ENCODE measurements at regions not wholly inside any gene's neighbourhood (a gene's known extent, or its start where the extent isn't known, plus 50 kb on each side); places are given as distances from the start of the nearest gene placed in this dataset.

DNA sequence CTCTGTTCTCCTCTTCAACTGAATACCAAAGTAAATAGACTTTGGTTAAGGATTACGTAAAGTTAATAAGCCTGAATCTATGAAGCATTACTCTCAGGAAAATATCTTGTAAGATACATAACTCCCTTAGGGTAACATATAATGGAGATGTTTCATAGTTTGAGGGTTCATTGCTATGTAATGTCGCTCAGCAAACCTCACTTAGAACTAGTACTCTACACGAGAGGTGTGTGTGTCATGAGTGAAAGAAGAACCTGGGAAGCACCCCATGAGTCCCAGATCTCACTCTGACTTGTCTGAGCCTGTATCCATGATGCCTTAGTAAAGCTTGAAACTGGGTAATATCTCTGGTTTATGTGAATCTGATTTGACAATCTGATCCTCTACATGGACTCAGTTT, 429.5 kb upstream of the ANO3 start:
- no peak for DNase-seq

GRCh38 chr11:25908726-25909125, 423.2 kb upstream of the ANO3 start:
- no peak for DNase-seq

- DNase-seq: peak; percentile 84
Observed at GRCh38 chr11:25910086-25910485, 421.8 kb upstream of the ANO3 start.

DNA sequence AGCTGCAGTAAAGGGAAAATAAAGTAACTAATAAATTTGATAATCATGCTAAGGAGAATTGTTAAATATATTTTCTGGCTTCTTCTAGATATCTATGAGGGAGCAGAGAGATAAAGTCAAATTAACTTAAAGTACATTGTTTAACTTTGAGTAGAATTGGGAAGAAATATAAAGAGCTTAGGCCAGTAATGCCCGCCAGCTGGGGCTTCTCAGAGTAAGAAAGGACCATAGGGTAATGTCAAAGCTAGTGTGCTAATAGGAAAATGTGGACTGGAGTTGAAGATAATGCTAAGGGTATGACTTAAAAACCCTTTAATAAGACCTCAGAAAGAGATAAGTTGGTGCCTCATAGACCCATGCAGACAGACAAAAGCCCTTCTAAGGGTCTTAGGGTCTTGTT, 411.6 kb upstream of the ANO3 start:
- DNase-seq: no peak

GRCh38 chr11:25924586-25924985, 407.3 kb upstream of the ANO3 start:
- DNase-seq: no peak

- DNase-seq: no peak
Observed at GRCh38 chr11:25925359-25925758, 406.6 kb upstream of the ANO3 start.

DNA sequence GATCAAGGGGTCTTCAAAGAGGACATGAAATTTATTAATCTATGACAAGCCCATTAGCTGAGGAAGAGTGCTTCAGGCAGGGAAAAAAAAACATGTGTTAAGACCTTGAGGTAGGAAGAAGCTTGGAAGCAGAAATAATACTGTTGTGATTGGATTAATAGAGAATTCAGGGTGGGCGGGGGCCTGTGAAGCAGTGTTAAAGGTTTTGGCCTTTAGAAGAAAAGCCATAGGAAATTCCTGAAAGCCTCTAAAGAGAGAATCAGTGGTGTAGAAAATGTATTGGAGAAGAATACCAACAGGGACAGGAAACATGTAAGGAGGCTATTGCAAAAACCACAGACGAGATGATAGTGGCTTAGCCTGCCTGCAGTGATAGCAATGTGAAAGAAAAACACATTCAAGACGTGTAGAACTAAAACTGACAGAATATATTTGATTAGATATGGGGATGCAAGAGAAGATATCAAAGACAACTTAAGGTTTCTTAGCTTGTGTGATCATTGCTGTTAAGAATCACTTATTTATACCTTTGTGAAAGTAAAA, 404.4 kb upstream of the ANO3 start:
- no peak for DNase-seq

DNA sequence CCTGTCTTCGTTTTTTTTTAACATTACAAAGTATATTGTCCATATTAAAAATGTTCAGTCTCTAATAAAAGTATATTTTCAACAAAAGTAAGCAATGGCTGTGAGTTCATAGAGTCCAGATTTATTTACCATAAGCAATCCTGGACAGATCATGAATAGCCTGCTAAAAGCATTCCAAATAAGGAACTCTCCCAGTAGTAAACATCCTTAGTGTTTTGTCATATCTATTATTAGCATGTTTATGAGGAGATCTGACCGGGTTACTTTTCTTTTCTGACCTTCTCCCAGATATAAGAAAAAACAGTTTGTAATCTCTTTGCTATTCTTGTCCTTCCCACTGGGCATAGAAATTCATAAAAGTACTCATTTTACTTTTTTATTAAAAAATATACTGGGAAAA, 403.9 kb upstream of the ANO3 start:
- no peak for DNase-seq

DNA sequence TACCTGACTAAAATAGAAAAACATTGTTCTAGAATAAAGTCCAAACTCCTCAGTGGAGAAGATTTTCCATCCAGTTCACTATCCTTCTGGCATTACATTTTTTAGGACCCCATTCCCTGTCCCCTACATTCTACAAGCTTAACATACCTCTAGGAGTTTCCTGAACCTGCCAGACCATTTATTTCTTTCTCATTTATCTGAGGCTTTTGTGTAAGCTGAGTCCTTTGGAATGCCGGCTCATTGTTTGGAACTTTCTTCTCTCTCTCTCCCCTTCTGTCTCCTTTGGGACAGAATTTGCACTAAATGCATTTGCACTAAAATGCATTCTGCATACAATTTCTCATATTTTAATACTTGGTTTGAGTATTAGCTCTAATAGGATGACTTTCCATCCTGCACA, 393.0 kb upstream of the ANO3 start:
- DNase-seq: no peak

GRCh38 chr11:25939691-25940090, 392.2 kb upstream of the ANO3 start:
- no peak for DNase-seq

- DNase-seq: no peak
Observed at GRCh38 chr11:25941353-25941752, 390.6 kb upstream of the ANO3 start.

- DNase-seq: no peak
Observed at GRCh38 chr11:25943031-25943430, 388.9 kb upstream of the ANO3 start.

- no peak for DNase-seq
Observed at GRCh38 chr11:25943777-25944661, 387.9 kb upstream of the ANO3 start.

DNA sequence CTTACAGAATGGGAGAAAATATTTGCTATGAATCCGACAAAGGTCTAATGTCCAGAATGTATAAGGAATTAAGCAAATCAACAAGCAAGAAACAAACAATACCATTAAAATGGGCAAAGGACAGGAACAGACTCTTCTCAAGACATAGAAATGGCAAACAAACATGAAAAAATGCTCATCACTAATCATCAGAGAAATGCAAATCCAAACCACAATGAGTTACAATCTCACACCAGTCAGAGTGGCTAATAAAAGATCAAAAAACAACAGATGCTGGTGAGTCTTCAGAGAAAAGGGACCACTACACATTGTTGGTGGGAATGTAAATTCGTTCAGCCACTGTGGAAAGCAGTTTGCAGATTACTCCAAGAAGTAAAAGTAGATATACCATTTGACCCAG, 382.0 kb upstream of the ANO3 start:
- DNase-seq: no peak

DNA sequence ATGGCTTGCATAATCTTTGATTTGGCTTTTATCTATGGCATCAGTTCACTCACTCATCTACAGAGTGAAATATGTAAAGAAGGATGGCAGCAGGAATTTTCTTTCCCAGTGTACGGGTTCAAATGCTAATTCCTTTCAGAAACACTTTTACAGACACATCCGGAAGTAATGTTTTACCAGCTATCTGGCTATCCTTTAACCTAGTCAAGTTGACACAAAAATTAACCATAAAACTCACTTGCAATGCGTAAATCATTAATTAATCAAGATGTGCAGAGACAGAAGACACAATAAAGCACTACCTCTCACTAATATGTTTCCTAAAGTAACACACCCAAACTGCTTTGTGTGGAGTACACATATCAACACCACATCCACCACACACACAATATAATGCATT, 378.9 kb upstream of the ANO3 start:
- DNase-seq: no peak

- DNase-seq: no peak
Observed at GRCh38 chr11:25958045-25958444, 373.9 kb upstream of the ANO3 start.

DNA sequence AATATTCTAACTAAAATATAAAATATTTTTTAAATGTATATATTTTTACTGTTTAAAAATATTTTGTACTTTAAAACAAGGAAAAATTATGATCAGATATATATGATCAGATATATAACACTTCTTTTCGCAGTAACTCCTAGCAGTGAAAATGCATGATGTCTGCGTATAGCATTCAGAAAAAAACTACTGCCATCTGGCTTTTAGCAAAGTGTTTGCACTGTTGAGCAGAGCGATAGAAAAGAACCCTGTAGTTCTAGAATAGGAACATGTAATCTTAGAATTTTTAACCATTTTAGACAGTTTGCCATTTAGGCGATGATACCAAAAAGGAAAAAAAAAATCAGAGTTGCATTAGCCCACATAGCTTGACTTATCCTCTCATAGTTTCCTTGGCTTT, 370.4 kb upstream of the ANO3 start:
- no peak for DNase-seq

DNA sequence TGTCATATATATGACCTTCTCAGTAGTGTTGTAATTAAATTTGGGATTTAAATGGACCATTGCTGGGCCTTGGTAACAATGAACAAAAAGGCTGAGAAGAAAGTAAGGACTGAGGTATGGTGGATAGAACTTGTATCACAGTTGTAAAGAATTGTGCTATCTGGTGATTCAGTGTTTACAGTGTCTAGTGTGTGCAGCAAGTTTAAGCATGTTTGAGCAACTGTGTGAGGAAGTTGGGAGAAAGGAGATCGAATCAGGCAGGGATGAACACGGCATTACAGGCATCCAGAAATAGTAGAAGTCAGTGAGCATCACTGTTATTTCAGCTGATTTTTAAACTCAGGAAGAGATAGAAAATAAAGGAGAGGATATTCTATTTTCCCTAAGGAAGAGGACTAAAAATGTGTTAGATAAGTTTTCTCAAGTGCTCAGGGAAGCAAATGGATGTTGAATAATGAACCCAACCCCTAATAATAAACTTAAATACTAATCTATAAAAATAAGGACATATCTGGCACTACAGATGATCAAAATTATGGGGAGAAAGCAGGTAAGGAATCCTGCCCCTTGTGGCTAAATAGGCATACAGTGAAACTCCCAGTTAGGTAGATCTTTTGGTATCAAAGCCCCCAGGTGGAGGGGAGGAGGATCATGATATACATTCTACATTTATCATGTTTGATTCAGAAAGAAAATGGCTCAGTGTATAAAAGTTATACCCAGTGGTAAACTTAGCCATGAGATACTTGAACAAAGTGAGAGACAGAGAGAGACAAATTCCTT, 361.0 kb upstream of the ANO3 start:
- peak; percentile 4 for DNase-seq

DNA sequence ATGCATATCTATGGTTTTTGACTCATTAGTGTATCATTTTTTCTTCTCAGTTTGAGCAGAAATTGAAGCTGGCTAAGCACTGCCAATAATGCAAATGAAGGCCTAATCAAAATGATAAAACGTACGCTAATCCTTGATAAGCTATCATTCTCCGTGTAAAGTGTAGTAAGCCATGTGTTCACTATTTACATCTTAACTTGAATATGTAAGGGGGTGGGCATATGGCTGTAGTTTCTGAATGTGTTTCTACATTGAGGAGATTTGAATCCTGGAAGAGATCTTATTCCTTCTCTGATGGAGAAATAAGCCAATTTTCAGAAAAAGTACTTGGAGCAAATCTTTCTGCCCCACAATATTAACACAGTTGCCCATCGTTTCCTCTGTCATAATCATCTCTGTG, 351.8 kb upstream of the ANO3 start:
- no peak for DNase-seq

DNA sequence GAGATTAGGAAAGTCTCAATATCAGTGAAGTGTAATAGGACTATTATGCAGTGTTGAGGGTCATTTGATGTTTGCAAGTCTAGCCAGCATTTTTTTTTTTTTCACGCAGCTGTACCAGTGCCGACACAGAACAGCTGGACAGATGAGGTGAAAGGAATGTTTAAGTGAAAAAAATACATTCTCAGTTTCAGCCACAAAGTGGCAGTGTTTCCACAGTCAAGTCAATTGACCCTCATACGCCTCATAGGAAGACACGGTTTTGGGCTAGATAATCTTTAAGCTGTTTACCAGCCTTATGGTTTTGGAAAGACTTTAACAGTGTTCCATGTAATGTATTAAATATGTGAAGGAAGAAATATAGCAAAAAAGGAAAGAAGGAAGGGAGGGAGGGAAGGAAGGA, 349.9 kb upstream of the ANO3 start:
- DNase-seq: peak; percentile 26

DNA sequence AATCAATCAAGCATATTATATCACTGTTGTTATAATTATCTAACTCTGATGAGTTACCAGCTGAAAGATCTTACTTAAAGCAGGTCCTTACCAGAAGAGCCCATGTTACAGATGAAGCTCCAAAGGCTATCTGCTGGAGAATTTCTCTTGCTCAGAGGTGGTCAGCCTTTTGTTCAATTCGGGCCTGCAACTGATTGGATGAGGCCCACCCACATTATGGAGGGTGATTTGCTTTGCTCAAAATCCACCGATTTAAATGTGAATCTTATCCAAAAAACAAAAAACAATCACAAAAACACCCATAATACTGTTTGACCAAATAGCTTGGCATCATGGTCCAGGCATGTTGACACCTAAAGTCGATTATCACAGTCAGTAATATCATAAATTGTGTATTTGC, 348.6 kb upstream of the ANO3 start:
- no peak for DNase-seq

GRCh38 chr11:25988178-25988577, 343.8 kb upstream of the ANO3 start:
- no peak for DNase-seq

GRCh38 chr11:25990406-25990805, 341.5 kb upstream of the ANO3 start:
- DNase-seq: no peak

- no peak for DNase-seq
Observed at GRCh38 chr11:25991476-25991875, 340.5 kb upstream of the ANO3 start.

Measured in COR-L47 (cell line).